ENCODE measurements at regions not wholly inside any gene's neighbourhood (a gene's known extent, or its start where the extent isn't known, plus 50 kb on each side); places are given as distances from the start of the nearest gene placed in this dataset.
"Not testable (repeated sequence)": the region's sequence is repeated elsewhere in the genome, so short reads cannot be mapped to it uniquely, and the experiment has no call there.

GRCh38 chr1:215287362-215287761 is 204.8 kb downstream of the KCNK2 start:
- POLR2A ChIA-PET = no interaction called here
- Mint-ChIP-seq H3K9me3 (no peaks in the 10 kb centered on the region), H3K4me1 (no peaks in the 10 kb centered on the region), H3K4me3 (no peak overlapping the region), H3K27ac (no peak overlapping the region), H3K27me3 (no peaks in the 10 kb centered on the region), H3K36me3 (ENCODE audit: low read depth) (no peaks in the 10 kb centered on the region)
- CTCF ChIA-PET = interaction anchor here (0.6 kb wide), 1 partner anchor 57 kb away, joined by 3 read pairs; no protein-coding TSS in a partner anchor
- DNase-seq = no peak

GRCh38 chr1:215290018-215290417 is 207.5 kb downstream of the KCNK2 start:
- no peak overlapping the region for H3K4me3 Mint-ChIP-seq
- CTCF ChIA-PET = no interaction called here
- POLR2A ChIA-PET = no interaction called here
- no peaks in the 10 kb centered on the region for H3K4me1 Mint-ChIP-seq
- H3K27me3 Mint-ChIP-seq = no peaks in the 10 kb centered on the region
- peaks cover 10% of the 10 kb centered on the region for H3K9me3 Mint-ChIP-seq
- H3K36me3 Mint-ChIP-seq (ENCODE audit: low read depth) = no peaks in the 10 kb centered on the region
- no peak overlapping the region for H3K27ac Mint-ChIP-seq
- DNase-seq = no peak

GRCh38 chr1:215292932-215293331 is 210.4 kb downstream of the KCNK2 start:
- Mint-ChIP-seq H3K36me3 (ENCODE audit: low read depth) (no peaks in the 10 kb centered on the region), H3K4me1 (no peaks in the 10 kb centered on the region), H3K9me3 (peaks cover 16% of the 10 kb centered on the region), H3K27me3 (no peaks in the 10 kb centered on the region), H3K27ac (no peak overlapping the region), H3K4me3 (no peak overlapping the region)
- DNase-seq = no peak
- CTCF ChIA-PET = interaction anchor here (0.5 kb wide), 1 partner anchor 10 kb away, joined by 3 read pairs; no protein-coding TSS in a partner anchor
- POLR2A ChIA-PET = no interaction called here

- no peaks in the 10 kb centered on the region for H3K27me3 Mint-ChIP-seq
- H3K9me3 Mint-ChIP-seq = no peaks in the 10 kb centered on the region
- DNase-seq = no peak
- POLR2A ChIA-PET = no interaction called here
- H3K27ac Mint-ChIP-seq = no peak overlapping the region
- H3K36me3 Mint-ChIP-seq (ENCODE audit: low read depth) = no peaks in the 10 kb centered on the region
- H3K4me3 Mint-ChIP-seq = no peak overlapping the region
- H3K4me1 Mint-ChIP-seq = no peaks in the 10 kb centered on the region
- CTCF ChIA-PET = no interaction called here
Measured at GRCh38 chr1:215306426-215306825, 223.9 kb downstream of the KCNK2 start.

GRCh38 chr1:215321802-215322201 is 239.3 kb downstream of the KCNK2 start:
- no peak overlapping the region for H3K27ac Mint-ChIP-seq
- H3K36me3 Mint-ChIP-seq (ENCODE audit: low read depth) = no peaks in the 10 kb centered on the region
- POLR2A ChIA-PET = no interaction called here
- CTCF ChIA-PET = no interaction called here
- H3K9me3 Mint-ChIP-seq = no peaks in the 10 kb centered on the region
- H3K4me1 Mint-ChIP-seq = no peaks in the 10 kb centered on the region
- no peaks in the 10 kb centered on the region for H3K27me3 Mint-ChIP-seq
- DNase-seq = no peak
- H3K4me3 Mint-ChIP-seq = no peak overlapping the region

- H3K9me3 Mint-ChIP-seq; CTCF ChIA-PET; H3K27ac Mint-ChIP-seq; POLR2A ChIA-PET; H3K27me3 Mint-ChIP-seq; H3K4me3 Mint-ChIP-seq; H3K36me3 Mint-ChIP-seq (ENCODE audit: low read depth); DNase-seq; H3K4me1 Mint-ChIP-seq: not testable (repeated sequence)
Measured at GRCh38 chr1:215323992-215324391, 241.5 kb downstream of the KCNK2 start.

- no peaks in the 10 kb centered on the region for H3K4me1 Mint-ChIP-seq
- H3K4me3 Mint-ChIP-seq = no peak overlapping the region
- no peaks in the 10 kb centered on the region for H3K36me3 Mint-ChIP-seq (ENCODE audit: low read depth)
- CTCF ChIA-PET = interaction anchor here (1.0 kb wide), 1 partner anchor 17 kb away, joined by 3 read pairs; no protein-coding TSS in a partner anchor
- POLR2A ChIA-PET = no interaction called here
- no peak for DNase-seq
- H3K27ac Mint-ChIP-seq = no peak overlapping the region
- no peaks in the 10 kb centered on the region for H3K27me3 Mint-ChIP-seq
- H3K9me3 Mint-ChIP-seq = no peaks in the 10 kb centered on the region
Measured at GRCh38 chr1:215330426-215330825, 236.7 kb upstream of the KCTD3 start.

GRCh38 chr1:215344539-215344938 is 222.6 kb upstream of the KCTD3 start:
- no peak overlapping the region for H3K4me3 Mint-ChIP-seq
- no peaks in the 10 kb centered on the region for H3K27me3 Mint-ChIP-seq
- ChIA-PET CTCF (no interaction called here), POLR2A (no interaction called here)
- no peak for DNase-seq
- H3K27ac Mint-ChIP-seq = no peak overlapping the region
- no peaks in the 10 kb centered on the region for H3K9me3 Mint-ChIP-seq
- H3K4me1 Mint-ChIP-seq = no peaks in the 10 kb centered on the region
- H3K36me3 Mint-ChIP-seq (ENCODE audit: low read depth) = no peaks in the 10 kb centered on the region

GRCh38 chr1:215345208-215345607 is 221.9 kb upstream of the KCTD3 start:
- no peak for DNase-seq
- ChIA-PET POLR2A (no interaction called here), CTCF (no interaction called here)
- H3K9me3 Mint-ChIP-seq = no peaks in the 10 kb centered on the region
- H3K4me3 Mint-ChIP-seq = no peak overlapping the region
- H3K27ac Mint-ChIP-seq = no peak overlapping the region
- H3K27me3 Mint-ChIP-seq = no peaks in the 10 kb centered on the region
- no peaks in the 10 kb centered on the region for H3K36me3 Mint-ChIP-seq (ENCODE audit: low read depth)
- no peaks in the 10 kb centered on the region for H3K4me1 Mint-ChIP-seq

- no peak overlapping the region for H3K4me3 Mint-ChIP-seq
- ChIA-PET POLR2A (no interaction called here), CTCF (no interaction called here)
Measured at GRCh38 chr1:215345766-215346165, 221.3 kb upstream of the KCTD3 start.

GRCh38 chr1:215357901-215358300 is 209.2 kb upstream of the KCTD3 start:
- DNase-seq = no peak
- H3K4me1 Mint-ChIP-seq = no peaks in the 10 kb centered on the region
- H3K36me3 Mint-ChIP-seq (ENCODE audit: low read depth) = no peaks in the 10 kb centered on the region
- H3K27ac Mint-ChIP-seq = no peak overlapping the region
- H3K4me3 Mint-ChIP-seq = no peak overlapping the region
- ChIA-PET CTCF (no interaction called here), POLR2A (no interaction called here)
- no peaks in the 10 kb centered on the region for H3K27me3 Mint-ChIP-seq
- no peaks in the 10 kb centered on the region for H3K9me3 Mint-ChIP-seq

More at GRCh38 chr1:215345766-215346165, 221.3 kb upstream of the KCTD3 start:
- Mint-ChIP-seq H3K36me3 (ENCODE audit: low read depth) (no peaks in the 10 kb centered on the region), H3K27ac (no peak overlapping the region), H3K4me1 (no peaks in the 10 kb centered on the region), H3K27me3 (no peaks in the 10 kb centered on the region), H3K9me3 (no peaks in the 10 kb centered on the region)
- no peak for DNase-seq

GRCh38 chr1:215358356-215358755 is 208.7 kb upstream of the KCTD3 start:
- Mint-ChIP-seq H3K4me1 (no peaks in the 10 kb centered on the region), H3K27me3 (no peaks in the 10 kb centered on the region), H3K36me3 (ENCODE audit: low read depth) (no peaks in the 10 kb centered on the region), H3K9me3 (no peaks in the 10 kb centered on the region), H3K27ac (no peak overlapping the region), H3K4me3 (no peak overlapping the region)
- DNase-seq = no peak
- POLR2A ChIA-PET = no interaction called here
- CTCF ChIA-PET = no interaction called here

- ChIA-PET POLR2A (no interaction called here), CTCF (no interaction called here)
- H3K9me3 Mint-ChIP-seq = no peaks in the 10 kb centered on the region
- H3K4me3 Mint-ChIP-seq = no peak overlapping the region
- H3K4me1 Mint-ChIP-seq = no peaks in the 10 kb centered on the region
- no peak overlapping the region for H3K27ac Mint-ChIP-seq
- no peaks in the 10 kb centered on the region for H3K36me3 Mint-ChIP-seq (ENCODE audit: low read depth)
- no peaks in the 10 kb centered on the region for H3K27me3 Mint-ChIP-seq
- DNase-seq = no peak
Measured at GRCh38 chr1:215360031-215360430, 207.1 kb upstream of the KCTD3 start.

- ChIA-PET POLR2A (no interaction called here), CTCF (no interaction called here)
- no peaks in the 10 kb centered on the region for H3K36me3 Mint-ChIP-seq (ENCODE audit: low read depth)
Measured at GRCh38 chr1:215360758-215361157, 206.3 kb upstream of the KCTD3 start.

GRCh38 chr1:215375381-215375780 is 191.7 kb upstream of the KCTD3 start:
- H3K9me3 Mint-ChIP-seq = no peaks in the 10 kb centered on the region
- H3K27me3 Mint-ChIP-seq = no peaks in the 10 kb centered on the region
- no peaks in the 10 kb centered on the region for H3K4me1 Mint-ChIP-seq
- POLR2A ChIA-PET = no interaction called here
- no peaks in the 10 kb centered on the region for H3K36me3 Mint-ChIP-seq (ENCODE audit: low read depth)
- no peak overlapping the region for H3K27ac Mint-ChIP-seq
- CTCF ChIA-PET = no interaction called here
- DNase-seq = no peak
- no peak overlapping the region for H3K4me3 Mint-ChIP-seq

More at GRCh38 chr1:215360758-215361157, 206.3 kb upstream of the KCTD3 start:
- H3K27ac Mint-ChIP-seq = no peak overlapping the region
- H3K27me3 Mint-ChIP-seq = no peaks in the 10 kb centered on the region
- no peak overlapping the region for H3K4me3 Mint-ChIP-seq
- H3K4me1 Mint-ChIP-seq = no peaks in the 10 kb centered on the region
- H3K9me3 Mint-ChIP-seq = no peaks in the 10 kb centered on the region
- no peak for DNase-seq
